Stimulated activated CD4-positive, alpha-beta T cell treated with anti-CD3 and anti-CD28 coated beads, Interleukin-1b, Interleukin-23, amount 100 ng/mL, for 24 hours (primary cell): ENCODE measurements at regions not wholly inside any gene's neighbourhood (a gene's known extent, or its start where the extent isn't known, plus 50 kb on each side); places are given as distances from the start of the nearest gene placed in this dataset.

ENCODE experiments used
- DNase-seq, 4 experiments: peaks; one replicate each; pipeline ENCODE4 v3.0.0-alpha.2; 2020; ENCODE audit warnings: low read depth in 4 of 4, low spot score in 1 of 4

DNA sequence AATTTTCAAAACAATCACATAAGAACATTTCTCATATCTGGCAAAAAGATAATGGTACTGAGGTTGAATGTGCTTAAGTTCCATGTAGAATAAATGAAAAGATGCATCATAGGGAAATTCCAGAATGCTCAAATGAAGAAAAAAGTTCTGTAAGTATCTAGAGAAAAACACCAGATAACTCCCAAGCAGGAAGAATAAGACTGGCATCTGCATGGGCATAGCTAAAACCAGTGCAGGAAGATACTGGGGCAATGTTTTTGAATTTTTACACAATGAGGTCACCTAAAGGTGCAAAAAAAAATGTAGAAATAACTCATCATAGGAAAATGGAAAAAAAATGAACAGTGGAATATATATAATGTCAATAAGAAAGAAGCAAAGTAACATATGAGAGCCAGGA is 275.2 kb downstream of the BAMBI start:
- DNase-seq = no peak

DNA sequence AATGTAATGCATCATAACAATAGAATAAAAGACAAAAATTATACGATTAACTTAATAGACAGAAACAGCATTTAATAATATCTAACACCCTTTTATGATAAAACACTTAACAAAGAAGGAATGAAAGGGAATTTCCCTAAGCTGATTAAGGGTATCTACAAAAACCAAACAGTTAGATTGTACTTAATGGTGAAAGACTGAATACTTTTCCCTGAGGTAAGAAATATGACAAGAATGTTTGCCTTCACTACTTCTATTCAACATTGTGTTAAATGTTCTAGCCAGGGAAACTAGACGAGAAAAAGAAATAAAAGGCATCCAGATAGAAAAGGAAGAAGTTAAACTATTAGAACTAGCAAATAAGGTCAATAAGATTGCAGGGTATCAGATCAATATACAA is 276.9 kb downstream of the BAMBI start:
- DNase-seq = no peak

- DNase-seq = no peak
Measured at GRCh38 chr10:28958468-28958867, 281.1 kb downstream of the BAMBI start.

GRCh38 chr10:28959850-28960501 is 282.7 kb downstream of the BAMBI start:
- DNase-seq = no peak

DNA sequence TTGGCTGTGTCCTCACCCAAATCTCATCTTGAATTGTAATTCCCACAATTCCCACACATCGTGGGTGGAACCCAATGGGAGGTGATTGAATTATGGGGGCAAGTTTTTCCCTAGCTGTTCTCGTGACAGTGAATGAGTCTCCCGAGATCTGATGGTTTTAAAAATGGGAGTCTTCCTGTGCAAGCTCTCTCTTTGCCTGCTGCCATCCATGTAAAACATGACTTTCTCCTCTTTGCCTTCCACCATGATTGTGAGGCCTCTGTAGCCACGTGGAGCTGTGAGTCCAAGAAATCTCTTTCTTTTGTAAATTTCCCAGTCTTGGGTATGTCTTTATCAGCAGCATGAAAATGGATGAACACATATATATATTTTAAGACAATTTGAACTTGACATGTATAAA is 285.4 kb downstream of the BAMBI start:
- DNase-seq = no peak

GRCh38 chr10:28963539-28964221 is 286.4 kb downstream of the BAMBI start:
- no peak for DNase-seq

DNA sequence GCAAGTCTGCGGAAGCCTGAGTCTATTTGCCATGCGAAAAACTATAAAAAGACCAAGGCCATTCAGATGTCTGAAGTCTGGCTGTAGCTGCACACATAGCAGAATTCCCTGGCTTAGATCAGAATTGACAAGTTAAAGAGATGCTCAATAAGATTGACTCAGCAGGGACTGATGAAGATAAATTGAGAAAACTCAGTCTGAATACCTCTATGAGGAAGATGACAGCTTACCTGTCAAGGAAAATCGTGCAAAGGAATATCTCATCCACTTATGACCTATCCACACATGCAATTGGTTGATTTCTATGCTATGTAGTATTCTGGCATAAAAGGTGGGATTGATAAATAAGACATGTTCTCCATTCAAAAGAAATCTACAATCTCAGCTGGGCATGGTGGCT is 288.6 kb downstream of the BAMBI start:
- no peak for DNase-seq

- no peak for DNase-seq
Measured at GRCh38 chr10:28967031-28967430, 289.7 kb downstream of the BAMBI start.

DNA sequence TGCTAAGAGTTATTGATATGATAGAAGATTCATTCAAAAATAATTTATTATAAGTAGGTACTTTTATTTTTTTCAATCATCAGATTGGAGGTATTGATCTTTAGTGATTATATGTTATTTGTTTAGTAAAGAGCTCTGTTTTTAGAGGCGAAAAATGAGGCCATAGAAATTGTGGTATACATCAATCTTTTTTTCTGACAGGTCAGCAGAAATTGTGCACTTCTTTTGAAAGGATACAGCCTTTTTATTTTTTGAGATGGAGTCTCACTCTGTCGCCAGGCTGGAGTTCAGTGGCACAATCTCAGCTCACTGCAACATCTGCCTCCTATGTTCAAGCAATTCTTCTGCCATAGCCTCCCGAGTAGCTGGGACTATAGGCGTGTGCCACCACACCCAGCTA is 292.1 kb downstream of the BAMBI start:
- DNase-seq = no peak

DNA sequence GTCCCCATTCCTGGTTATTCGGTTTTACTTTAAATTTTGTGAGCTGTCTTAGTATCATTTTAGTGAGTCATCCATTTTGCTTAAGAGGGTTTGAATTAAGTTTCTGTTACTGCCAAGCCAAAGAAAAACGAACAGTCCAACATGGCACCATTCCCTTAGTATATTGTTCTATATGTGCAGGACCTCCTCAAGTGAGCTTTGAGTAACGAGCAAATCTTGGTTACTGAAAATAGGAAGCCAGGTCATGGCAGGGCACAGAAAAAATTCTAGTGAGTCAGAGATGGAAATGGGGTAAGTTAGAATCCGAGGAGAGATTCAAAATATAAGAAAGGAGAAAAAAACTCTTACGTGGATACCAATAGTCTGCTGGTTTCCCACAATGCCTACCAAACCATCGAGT is 292.9 kb downstream of the BAMBI start:
- no peak for DNase-seq

GRCh38 chr10:28971255-28971654 is 293.9 kb downstream of the BAMBI start:
- DNase-seq = no peak

GRCh38 chr10:28971764-28972163 is 294.4 kb downstream of the BAMBI start:
- no peak for DNase-seq

DNA sequence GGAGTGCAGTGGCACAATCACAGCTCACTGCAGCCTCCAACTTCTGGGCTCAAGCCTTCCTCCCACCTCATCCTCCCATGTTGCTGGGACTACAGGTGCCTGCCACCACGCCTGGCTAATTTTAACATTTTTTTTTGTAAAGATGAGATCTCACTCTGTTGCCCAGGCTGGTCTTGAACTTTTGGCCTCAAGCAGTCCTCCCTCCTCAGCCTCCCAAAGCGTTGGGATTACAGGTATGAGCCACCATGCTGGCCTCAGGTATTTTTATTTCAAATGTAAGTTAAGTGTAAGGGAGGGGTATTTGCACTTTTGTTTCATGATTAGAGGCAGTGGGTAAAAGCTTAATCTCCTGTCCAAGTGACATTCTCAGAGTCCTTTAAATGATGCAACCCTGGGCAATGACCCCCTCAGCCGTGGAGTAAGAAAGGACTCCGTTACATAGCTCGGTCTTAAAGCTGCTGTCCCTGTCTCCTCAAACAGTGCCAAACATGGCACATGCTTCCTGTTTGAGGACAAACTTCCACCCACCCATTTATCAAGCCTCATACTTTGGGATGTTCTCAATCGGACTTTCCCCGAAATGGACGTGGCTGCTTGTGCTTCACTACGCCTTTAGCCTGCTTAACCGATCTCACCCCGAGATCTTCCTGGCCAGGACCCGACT is 296.1 kb downstream of the BAMBI start:
- no peak for DNase-seq

DNA sequence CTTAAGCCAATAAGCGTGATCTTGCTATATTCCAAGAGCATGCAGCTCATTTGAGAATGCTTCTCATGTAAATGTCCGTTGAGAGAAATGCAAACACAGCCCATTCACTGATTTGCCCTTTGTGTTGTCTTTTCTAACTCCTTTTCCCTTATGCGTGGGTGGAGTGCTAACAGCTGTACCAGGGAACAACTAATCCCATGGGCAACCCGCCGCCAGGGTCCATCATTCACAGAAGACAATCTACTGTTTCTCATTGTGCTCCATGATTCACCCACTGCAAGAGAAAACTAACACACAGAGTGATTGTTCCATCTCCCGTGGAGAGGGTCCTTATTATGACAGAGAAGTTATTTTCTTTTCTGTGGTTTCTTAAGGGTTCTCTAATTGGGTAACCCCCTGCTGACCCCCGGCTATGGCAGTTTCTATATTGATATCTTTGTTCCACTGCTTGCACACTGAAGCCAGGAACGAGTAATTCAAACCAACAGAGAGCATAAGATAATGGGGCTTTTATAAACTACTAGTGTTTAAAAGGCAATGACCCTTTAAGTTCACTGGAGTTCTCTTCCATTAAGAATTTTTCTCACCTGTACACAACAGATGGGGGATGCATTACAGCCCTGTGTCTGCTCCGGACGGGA is 298.7 kb downstream of the BAMBI start:
- no peak for DNase-seq

DNA sequence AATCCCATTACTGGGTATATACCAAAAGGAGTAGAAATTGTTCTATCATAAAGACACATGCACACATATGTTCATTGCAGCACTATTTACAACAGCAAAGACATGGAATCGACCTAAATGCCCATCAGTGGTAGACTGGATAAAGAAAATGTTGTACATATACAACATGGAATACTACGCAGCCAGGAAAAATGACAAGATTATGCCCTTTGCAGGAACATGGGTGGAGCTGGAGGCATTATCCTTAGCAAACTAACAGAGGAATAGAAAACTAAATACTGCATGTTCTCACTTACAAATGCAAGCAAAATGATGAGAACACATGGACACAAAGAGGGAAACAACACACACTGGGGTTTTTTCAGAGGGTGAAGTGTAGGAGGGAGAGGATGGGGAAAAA is 300.2 kb downstream of the BAMBI start:
- DNase-seq = no peak

GRCh38 chr10:28980264-28980663 is 302.9 kb downstream of the BAMBI start:
- no peak for DNase-seq

- no peak for DNase-seq
Measured at GRCh38 chr10:28981007-28981406, 303.7 kb downstream of the BAMBI start.

DNA sequence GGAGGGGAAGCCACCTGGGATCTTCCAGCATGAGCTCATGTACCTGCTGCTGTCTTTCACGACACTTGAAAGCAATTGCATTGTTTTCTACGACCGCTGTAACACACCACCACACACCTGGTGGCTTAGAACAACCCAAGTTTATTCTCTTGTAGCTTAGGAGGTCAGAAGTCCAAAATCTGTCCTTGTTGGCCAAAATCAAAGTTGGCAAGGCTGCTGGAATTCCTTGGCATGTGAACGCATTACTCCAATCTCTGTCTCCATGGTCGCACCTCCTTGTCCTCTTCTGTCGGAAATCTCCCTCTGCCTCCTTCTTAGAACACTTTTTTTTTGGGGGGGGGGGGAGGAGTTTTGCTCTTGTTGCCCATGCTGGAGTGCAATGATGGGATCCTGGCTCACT is 305.7 kb downstream of the BAMBI start:
- no peak for DNase-seq

DNA sequence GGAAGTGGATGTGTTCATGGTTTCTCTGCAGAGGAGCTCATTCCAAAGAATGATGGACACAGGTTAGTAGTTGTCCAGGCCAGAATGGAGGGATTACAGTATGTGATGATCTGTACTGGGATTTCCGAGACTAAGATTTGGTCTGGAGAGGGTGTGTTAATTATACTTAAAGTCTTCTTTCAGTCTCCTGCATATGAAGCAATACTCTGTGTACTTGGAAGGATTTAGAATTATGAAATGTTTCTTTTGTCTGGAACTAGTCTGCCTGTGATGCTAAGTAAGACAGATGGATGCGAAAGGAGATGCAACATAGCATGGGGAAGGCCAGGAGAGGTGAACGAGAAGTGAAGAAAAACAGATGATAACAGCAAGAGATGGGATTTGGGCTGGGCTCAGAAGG is 305.1 kb upstream of the LYZL1 start:
- no peak for DNase-seq

DNA sequence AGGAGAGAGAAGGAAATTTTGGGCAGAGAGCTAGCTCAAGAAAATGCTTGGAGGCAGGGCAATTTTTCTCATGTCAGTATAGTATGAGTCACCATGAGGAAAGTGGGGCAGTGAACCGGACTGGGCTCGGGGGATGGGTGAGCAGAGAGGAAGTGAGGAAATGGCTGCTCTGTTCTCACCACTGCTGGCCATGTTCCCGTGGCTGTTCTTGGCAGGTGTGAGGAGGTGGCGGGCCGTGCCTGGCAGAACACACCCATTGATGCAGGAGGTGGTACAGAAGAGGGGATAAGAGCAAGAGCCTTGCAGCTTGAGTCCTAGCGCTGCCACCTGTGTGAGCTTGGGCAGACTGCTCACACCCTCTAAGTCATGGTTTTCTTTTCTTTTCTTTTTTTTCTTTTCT is 304.4 kb upstream of the LYZL1 start:
- DNase-seq = no peak

GRCh38 chr10:28985137-28985885 is 303.6 kb upstream of the LYZL1 start:
- DNase-seq = no peak
